HL-60 (cell line): ENCODE measurements at regions not wholly inside any gene's neighbourhood (a gene's known extent, or its start where the extent isn't known, plus 50 kb on each side); places are given as distances from the start of the nearest gene placed in this dataset.

Experiments used
- DNase-seq, 2 experiments: peaks; one replicate each; pipeline ENCODE4 v3.0.0-alpha.2; 2010 to 2020; ENCODE audit warnings: low read depth in 1 of 2, low spot score in 1 of 2
- H3K27ac ChIP-seq: fragments of 250-450 bp; sonication (Bioruptor Pico); replicated peaks from 2 replicates; pipeline ENCODE4 v1.5.1; 2020; ENCODE audit warnings: mild to moderate bottlenecking, moderate library complexity
- H3K27me3 ChIP-seq: fragments of 250-450 bp; sonication (Bioruptor Pico); 2 replicates; pipeline ENCODE4 v1.5.1; 2021; ENCODE audit warnings: mild to moderate bottlenecking, moderate library complexity; ENCODE audit not compliant: insufficient read depth, poor library complexity, severe bottlenecking
- H3K4me3 ChIP-seq: replicated peaks from 2 replicates; pipeline ENCODE4 v1.5.1; 2011; ENCODE audit warnings: mild to moderate bottlenecking, control low read depth, low read length; ENCODE audit not compliant: insufficient read depth
- CTCF ChIP-seq: IDR thresholded peaks from one replicate; pipeline ENCODE4 v1.5.1; 2011; ENCODE audit warnings: low read length, control low read depth, inconsistent platforms; ENCODE audit not compliant: insufficient read depth
- GABPA ChIP-seq: IDR thresholded peaks from 2 replicates; pipeline ENCODE4 v1.6.1; 2012; ENCODE audit warnings: low read depth
- POLR2AphosphoS5 ChIP-seq: IDR thresholded peaks from 2 replicates; pipeline ENCODE4 v1.6.1; 2012; ENCODE audit warnings: low read depth
- SPI1 ChIP-seq: IDR thresholded peaks from 2 replicates; pipeline ENCODE4 v1.6.1; 2012; ENCODE audit warnings: low read depth, mild to moderate bottlenecking, borderline replicate concordance
- TF ChIP-seq, protein P1 (sequence below): IDR thresholded peaks from 2 replicates; pipeline ENCODE4 v1.6.1; 2012; ENCODE audit warnings: low read depth; ENCODE audit not compliant: insufficient replicate concordance

GRCh38 chr13:63167699-63168337 lies 1752.2 kb upstream of the PCDH20 start:
- Histone ChIP-seq H3K27me3 (no peaks in the 10 kb centered on the region), H3K27ac (no peak overlapping the region), H3K4me3 (no peak overlapping the region)
- no peak for DNase-seq
- no peak for TF ChIP-seq SPI1
- TF ChIP-seq GABPA = no peak
- TF ChIP-seq CTCF = no peak
- TF ChIP-seq POLR2AphosphoS5 = no peak
- TF ChIP-seq, protein P1, sequence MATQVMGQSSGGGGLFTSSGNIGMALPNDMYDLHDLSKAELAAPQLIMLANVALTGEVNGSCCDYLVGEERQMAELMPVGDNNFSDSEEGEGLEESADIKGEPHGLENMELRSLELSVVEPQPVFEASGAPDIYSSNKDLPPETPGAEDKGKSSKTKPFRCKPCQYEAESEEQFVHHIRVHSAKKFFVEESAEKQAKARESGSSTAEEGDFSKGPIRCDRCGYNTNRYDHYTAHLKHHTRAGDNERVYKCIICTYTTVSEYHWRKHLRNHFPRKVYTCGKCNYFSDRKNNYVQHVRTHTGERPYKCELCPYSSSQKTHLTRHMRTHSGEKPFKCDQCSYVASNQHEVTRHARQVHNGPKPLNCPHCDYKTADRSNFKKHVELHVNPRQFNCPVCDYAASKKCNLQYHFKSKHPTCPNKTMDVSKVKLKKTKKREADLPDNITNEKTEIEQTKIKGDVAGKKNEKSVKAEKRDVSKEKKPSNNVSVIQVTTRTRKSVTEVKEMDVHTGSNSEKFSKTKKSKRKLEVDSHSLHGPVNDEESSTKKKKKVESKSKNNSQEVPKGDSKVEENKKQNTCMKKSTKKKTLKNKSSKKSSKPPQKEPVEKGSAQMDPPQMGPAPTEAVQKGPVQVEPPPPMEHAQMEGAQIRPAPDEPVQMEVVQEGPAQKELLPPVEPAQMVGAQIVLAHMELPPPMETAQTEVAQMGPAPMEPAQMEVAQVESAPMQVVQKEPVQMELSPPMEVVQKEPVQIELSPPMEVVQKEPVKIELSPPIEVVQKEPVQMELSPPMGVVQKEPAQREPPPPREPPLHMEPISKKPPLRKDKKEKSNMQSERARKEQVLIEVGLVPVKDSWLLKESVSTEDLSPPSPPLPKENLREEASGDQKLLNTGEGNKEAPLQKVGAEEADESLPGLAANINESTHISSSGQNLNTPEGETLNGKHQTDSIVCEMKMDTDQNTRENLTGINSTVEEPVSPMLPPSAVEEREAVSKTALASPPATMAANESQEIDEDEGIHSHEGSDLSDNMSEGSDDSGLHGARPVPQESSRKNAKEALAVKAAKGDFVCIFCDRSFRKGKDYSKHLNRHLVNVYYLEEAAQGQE = no peak

DNA sequence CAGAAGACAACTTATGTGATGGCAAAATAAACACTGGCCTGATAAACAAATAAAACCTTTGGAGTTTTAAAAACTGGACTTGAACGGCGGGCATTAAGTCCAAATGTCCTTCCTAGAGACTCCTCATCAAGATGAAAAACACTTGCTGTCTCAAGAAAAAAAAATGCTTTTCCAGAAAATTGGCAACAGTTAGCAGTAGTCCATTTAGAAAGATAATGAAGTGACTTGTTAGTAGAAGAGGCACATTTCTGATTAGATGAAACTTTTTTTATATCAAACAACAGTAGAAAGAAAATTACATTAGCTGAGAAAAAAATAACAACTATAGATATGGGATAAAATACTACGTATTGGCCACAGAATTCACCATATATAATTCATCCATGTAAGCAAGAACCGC lies 1750.7 kb upstream of the PCDH20 start:
- Histone ChIP-seq H3K4me3 (no peak overlapping the region), H3K27me3 (no peaks in the 10 kb centered on the region), H3K27ac (no peak overlapping the region)
- DNase-seq = no peak
- no peak for TF ChIP-seq SPI1
- no peak for TF ChIP-seq POLR2AphosphoS5
- TF ChIP-seq, protein P1 = no peak
- no peak for TF ChIP-seq GABPA
- no peak for TF ChIP-seq CTCF

GRCh38 chr13:63163903-63164302 lies 1748.3 kb upstream of the PCDH20 start:
- no peak for DNase-seq
- Histone ChIP-seq H3K4me3 (no peak overlapping the region), H3K27ac (no peak overlapping the region), H3K27me3 (no peaks in the 10 kb centered on the region)
- no peak for TF ChIP-seq SPI1
- no peak for TF ChIP-seq POLR2AphosphoS5
- TF ChIP-seq, protein P1 = no peak
- no peak for TF ChIP-seq GABPA
- no peak for TF ChIP-seq CTCF
